B cell (primary cell): ENCODE measurements at regions not wholly inside any gene's neighbourhood (a gene's known extent, or its start where the extent isn't known, plus 50 kb on each side); places are given as distances from the start of the nearest gene placed in this dataset.

Source experiments
- ATAC-seq: fragments of 200-7000 bp; cut with Tn5 transposase; one replicate; pipeline ENCODE4 v1.10.0; 2021; ENCODE audit warnings: low read depth, mild to moderate bottlenecking, moderate number of reproducible peaks, moderate library complexity
- CTCF ChIA-PET: fragments of 350-600 bp; sonication (Branson Sonifier 250); formaldehyde crosslinking; loops from one replicate; lab custom pipeline; 2021; ENCODE audit warnings: antibody characterized with exemption, inconsistent platforms; lab: Charles Lee
- POLR2A ChIA-PET: fragments of 350-600 bp; sonication (Branson Sonifier 250); formaldehyde crosslinking; loops from one replicate; lab custom pipeline; 2021; ENCODE audit warnings: antibody characterized with exemption; lab: Charles Lee
- DNase-seq: peaks from one replicate; pipeline ENCODE4 v3.0.0; 2013
- H2AFZ ChIP-seq: 2 replicates; pipeline ENCODE4 v1.6.1; 2012; ENCODE audit warnings: mild to moderate bottlenecking, low read depth, low read length; ENCODE audit not compliant: insufficient read depth, poor library complexity, severe bottlenecking
- H3K27ac ChIP-seq, 2 donors: 1 replicate in 1 of 2; 2 replicates in 1 of 2; pipeline ENCODE4 v1.5.1; 2012 to 2013; ENCODE audit warnings: low read length in 2 of 2, mild to moderate bottlenecking in 2 of 2, moderate library complexity in 1 of 2
- H3K27me3 ChIP-seq, 4 experiments: fragments of 200-600 bp in 1 of 4; sonication (generic) in 1 of 4; replicated peaks in 1 of 4; 1 replicate in 2 of 4; 2 replicates in 2 of 4; pipeline versions ENCODE4 v1.6.1 to v1.7.0; 2013 to 2016; ENCODE audit warnings: low read length in 3 of 4, mild to moderate bottlenecking in 2 of 4, mixed read lengths in 1 of 4, moderate library complexity in 1 of 4; ENCODE audit not compliant: insufficient read depth in 4 of 4, control insufficient read depth in 3 of 4; ENCODE audit errors: control extremely low read depth in 1 of 4
- H3K36me3 ChIP-seq, 2 experiments: replicated peaks in 1 of 2; 1 replicate in 1 of 2; 2 replicates in 1 of 2; pipeline versions ENCODE4 v1.6.1 to v1.7.1; 2013; ENCODE audit warnings: low read length in 1 of 2; ENCODE audit not compliant: insufficient read depth in 2 of 2, control insufficient read depth in 1 of 2; ENCODE audit errors: control extremely low read depth in 1 of 2, extremely low read depth in 1 of 2
- H3K4me1 ChIP-seq, 2 donors: fragments of 200-600 bp in 1 of 2; sonication (generic) in 1 of 2; 1 replicate in 1 of 2; 2 replicates in 1 of 2; pipeline versions ENCODE4 v1.5.1 to v1.6.1; 2013 to 2017; ENCODE audit warnings: low read length in 2 of 2; ENCODE audit not compliant: control insufficient read depth in 2 of 2, insufficient read depth in 2 of 2
- H3K4me2 ChIP-seq: replicated peaks from 2 replicates; pipeline ENCODE3; 2012; ENCODE audit warnings: mild to moderate bottlenecking, low read depth, low read length; ENCODE audit not compliant: poor library complexity, severe bottlenecking
- H3K4me3 ChIP-seq, 5 experiments: fragments of 200-600 bp in 1 of 5; sonication (generic) in 1 of 5; 1 replicate in 3 of 5; 2 replicates in 2 of 5; pipeline versions ENCODE4 v1.5.1 to v1.7.0; 2011 to 2016; ENCODE audit warnings: low read length in 4 of 5, mild to moderate bottlenecking in 4 of 5, low read depth in 2 of 5, control low read depth in 1 of 5, moderate library complexity in 1 of 5; ENCODE audit not compliant: insufficient read depth in 1 of 5; ENCODE audit errors: control extremely low read depth in 1 of 5, extremely low read depth in 1 of 5
- H3K79me2 ChIP-seq: fragments of 200-600 bp; sonication (generic); one replicate; pipeline ENCODE4 v1.6.0; 2016; ENCODE audit warnings: low read length; ENCODE audit not compliant: control insufficient read depth, insufficient read depth
- H3K9ac ChIP-seq: fragments of 200-600 bp; sonication (generic); 2 replicates; pipeline ENCODE4 v1.6.1; 2017; ENCODE audit warnings: mild to moderate bottlenecking, low read length, moderate library complexity
- H3K9me3 ChIP-seq, 3 donors: one replicate each; pipeline versions ENCODE4 v1.6.1 to v1.7.1; 2013; ENCODE audit warnings: low read length in 2 of 3; ENCODE audit not compliant: control insufficient read depth in 2 of 3, insufficient read depth in 1 of 3; ENCODE audit errors: control extremely low read depth in 1 of 3
- H4K20me1 ChIP-seq: 2 replicates; pipeline ENCODE4 v1.6.0; 2012; ENCODE audit warnings: mild to moderate bottlenecking, low read length; ENCODE audit not compliant: insufficient read depth, control insufficient read depth, poor library complexity, severe bottlenecking
- H3K27ac Mint-ChIP-seq: one replicate; pipeline ENCODE4 v1.8.0; 2021; ENCODE audit warnings: mixed read lengths
- H3K27me3 Mint-ChIP-seq: one replicate; pipeline ENCODE4 v1.8.0; 2021; ENCODE audit warnings: mixed read lengths
- H3K4me1 Mint-ChIP-seq: one replicate; pipeline ENCODE4 v1.8.0; 2021; ENCODE audit warnings: mixed read lengths
- H3K4me3 Mint-ChIP-seq: one replicate; pipeline ENCODE4 v1.8.0; 2021; ENCODE audit warnings: mixed read lengths
- H3K9me3 Mint-ChIP-seq: one replicate; pipeline ENCODE4 v1.8.0; 2022; ENCODE audit warnings: mixed read lengths; ENCODE audit not compliant: insufficient read depth
- EZH2 ChIP-seq: IDR thresholded peaks from 2 replicates; pipeline ENCODE4 v1.6.1; 2012; ENCODE audit warnings: borderline replicate concordance, low read depth, mild to moderate bottlenecking, moderate library complexity, low read length; ENCODE audit not compliant: insufficient read depth, poor library complexity, severe bottlenecking
- WGBS: methylation state at CpG from one replicate; pipeline ENCODE4 v1.1.5; 2013; ENCODE audit warnings: missing lambda C conversion rate; ENCODE audit not compliant: insufficient coverage; 5-methylcytosine and 5-hydroxymethylcytosine counted together
- intact Hi-C: fragments of 100-400 bp; cut with micrococcal nuclease; formaldehyde crosslinking; loops from one replicate; pipeline ENCODE4 v1.10.0; 2022
- TF ChIP-seq, protein P1 (sequence below): fragments of 200-600 bp; IDR thresholded peaks from one replicate; pipeline ENCODE4 v1.8.0; 2022; ENCODE audit warnings: antibody characterized with exemption, mild to moderate bottlenecking

DNA sequence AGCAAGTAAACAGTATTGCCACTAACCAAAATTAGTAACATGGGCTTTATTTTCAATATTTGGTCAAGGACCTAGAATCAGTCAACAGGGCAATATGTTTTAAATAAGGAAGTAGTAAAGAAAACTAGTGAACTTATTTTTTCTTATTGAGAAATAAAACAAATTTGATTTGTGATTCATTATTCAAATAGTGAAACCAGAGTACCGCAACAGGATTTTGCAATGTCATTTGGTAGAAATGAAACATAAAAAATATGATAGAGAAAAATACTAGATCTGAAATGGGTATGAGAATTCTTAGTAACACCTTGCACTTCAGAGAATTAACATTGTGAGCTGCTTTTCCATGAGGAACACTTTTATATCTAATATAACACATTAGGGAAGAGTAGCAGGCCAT lies 291.8 kb upstream of the GBE1 start:
- CTCF ChIA-PET = no interaction called here
- Histone ChIP-seq H3K27me3 (no peaks in the 10 kb centered on the region), H3K4me2 (no peak overlapping the region), H2AFZ (no peak overlapping the region), H3K9me3 (no peaks in the 10 kb centered on the region), H3K9ac (no peak overlapping the region), H3K79me2 (no peaks in the 10 kb centered on the region), H3K36me3 (no peaks in the 10 kb centered on the region), H4K20me1 (no peaks in the 10 kb centered on the region), H3K4me1 (no peaks in the 10 kb centered on the region), H3K4me3 (no peak overlapping the region), H3K27ac (no peak overlapping the region)
- H3K4me3 Mint-ChIP-seq = no peak overlapping the region
- no peaks in the 10 kb centered on the region for H3K27me3 Mint-ChIP-seq
- DNase-seq (no peak), ATAC-seq (no peak)
- WGBS = no CpG with 5 or more reads among the region's 1 CpG
- H3K9me3 Mint-ChIP-seq = no peaks in the 10 kb centered on the region
- no peaks in the 10 kb centered on the region for H3K4me1 Mint-ChIP-seq
- H3K27ac Mint-ChIP-seq = no peak overlapping the region
- intact Hi-C loops = no loop called here
- POLR2A ChIA-PET = no interaction called here
- TF ChIP-seq, protein P1, sequence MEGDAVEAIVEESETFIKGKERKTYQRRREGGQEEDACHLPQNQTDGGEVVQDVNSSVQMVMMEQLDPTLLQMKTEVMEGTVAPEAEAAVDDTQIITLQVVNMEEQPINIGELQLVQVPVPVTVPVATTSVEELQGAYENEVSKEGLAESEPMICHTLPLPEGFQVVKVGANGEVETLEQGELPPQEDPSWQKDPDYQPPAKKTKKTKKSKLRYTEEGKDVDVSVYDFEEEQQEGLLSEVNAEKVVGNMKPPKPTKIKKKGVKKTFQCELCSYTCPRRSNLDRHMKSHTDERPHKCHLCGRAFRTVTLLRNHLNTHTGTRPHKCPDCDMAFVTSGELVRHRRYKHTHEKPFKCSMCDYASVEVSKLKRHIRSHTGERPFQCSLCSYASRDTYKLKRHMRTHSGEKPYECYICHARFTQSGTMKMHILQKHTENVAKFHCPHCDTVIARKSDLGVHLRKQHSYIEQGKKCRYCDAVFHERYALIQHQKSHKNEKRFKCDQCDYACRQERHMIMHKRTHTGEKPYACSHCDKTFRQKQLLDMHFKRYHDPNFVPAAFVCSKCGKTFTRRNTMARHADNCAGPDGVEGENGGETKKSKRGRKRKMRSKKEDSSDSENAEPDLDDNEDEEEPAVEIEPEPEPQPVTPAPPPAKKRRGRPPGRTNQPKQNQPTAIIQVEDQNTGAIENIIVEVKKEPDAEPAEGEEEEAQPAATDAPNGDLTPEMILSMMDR = no peak
- no peak for TF ChIP-seq EZH2

DNA sequence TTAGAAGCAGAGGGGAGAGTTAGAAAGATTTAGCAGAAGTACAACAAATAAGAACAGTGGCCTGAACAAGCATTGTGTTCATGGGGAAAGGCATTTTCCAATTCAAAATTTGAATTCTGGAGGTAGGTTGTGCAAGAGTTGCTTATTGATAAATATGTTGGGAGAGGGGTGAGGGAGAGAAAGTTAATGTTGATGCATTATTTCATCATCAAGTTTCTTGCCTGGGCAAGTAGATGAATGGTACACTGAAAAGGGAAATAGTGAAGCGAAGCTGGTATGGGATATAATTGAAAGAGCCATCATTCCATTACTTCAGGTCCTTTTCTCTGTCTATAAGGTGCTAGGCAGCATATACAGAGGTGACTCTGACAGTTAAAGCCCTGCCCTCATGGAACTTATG lies 288.9 kb upstream of the GBE1 start:
- TF ChIP-seq, protein P1 = no peak
- TF ChIP-seq EZH2 = no peak
- Mint-ChIP-seq H3K27me3 (no peaks in the 10 kb centered on the region), H3K27ac (no peak overlapping the region), H3K4me1 (no peaks in the 10 kb centered on the region), H3K4me3 (no peak overlapping the region), H3K9me3 (no peaks in the 10 kb centered on the region)
- no peaks in the 10 kb centered on the region for H4K20me1 ChIP-seq
- ChIA-PET POLR2A (no interaction called here), CTCF (no interaction called here)
- H3K9me3 ChIP-seq = no peaks in the 10 kb centered on the region
- H3K9ac ChIP-seq = no peak overlapping the region
- no CpG with 5 or more reads among the region's 1 CpG for WGBS
- H3K4me2 ChIP-seq = no peak overlapping the region
- no peaks in the 10 kb centered on the region for H3K36me3 ChIP-seq
- no peaks in the 10 kb centered on the region for H3K27me3 ChIP-seq
- no peak overlapping the region for H3K4me3 ChIP-seq
- H3K79me2 ChIP-seq = no peaks in the 10 kb centered on the region
- ATAC-seq = no peak
- no peak overlapping the region for H3K27ac ChIP-seq
- no peak for DNase-seq
- intact Hi-C loops = no loop called here
- H3K4me1 ChIP-seq = no peaks in the 10 kb centered on the region
- H2AFZ ChIP-seq = no peak overlapping the region
